Muscle layer of colon (tissue), 2 donors: ENCODE measurements at regions not wholly inside any gene's neighbourhood (a gene's known extent, or its start where the extent isn't known, plus 50 kb on each side); places are given as distances from the start of the nearest gene placed in this dataset.

Source experiments
- H3K27ac ChIP-seq: one replicate; pipeline ENCODE4 v1.7.0; 2013; ENCODE audit warnings: low read depth, mild to moderate bottlenecking, low read length, moderate library complexity
- H3K27me3 ChIP-seq, 2 donors: one replicate each; pipeline ENCODE4 v1.7.0; 2013; ENCODE audit warnings: low read length in 2 of 2, mild to moderate bottlenecking in 2 of 2; ENCODE audit not compliant: insufficient read depth in 2 of 2, control insufficient read depth in 1 of 2
- H3K36me3 ChIP-seq: one replicate; pipeline ENCODE4 v1.7.0; 2013; ENCODE audit warnings: mild to moderate bottlenecking, low read length; ENCODE audit not compliant: insufficient read depth
- H3K4me1 ChIP-seq: one replicate; pipeline ENCODE4 v1.7.0; 2013; ENCODE audit warnings: mild to moderate bottlenecking, low read length; ENCODE audit not compliant: insufficient read depth
- H3K4me3 ChIP-seq, 2 donors: one replicate each; pipeline ENCODE4 v1.7.0; 2013; ENCODE audit warnings: low read length in 2 of 2, low read depth in 1 of 2, mild to moderate bottlenecking in 1 of 2, moderate library complexity in 1 of 2
- H3K9ac ChIP-seq: one replicate; pipeline ENCODE4 v1.7.0; 2013; ENCODE audit warnings: low read length
- H3K9me3 ChIP-seq: one replicate; pipeline ENCODE4 v1.7.0; 2013; ENCODE audit warnings: mild to moderate bottlenecking, low read length
- donor health status: abdominal sarcoma.
- donor health status: Adenocarcinoma of cecum.

GRCh38 chr3:105065895-105066839 is 300.5 kb upstream of the ALCAM start:
- no peak overlapping the region for H3K9ac ChIP-seq
- no peaks in the 10 kb centered on the region for H3K36me3 ChIP-seq
- H3K9me3 ChIP-seq: no peaks in the 10 kb centered on the region
- no peaks in the 10 kb centered on the region for H3K27me3 ChIP-seq
- no peak overlapping the region for H3K27ac ChIP-seq
- H3K4me3 ChIP-seq: no peak overlapping the region
- H3K4me1 ChIP-seq: no peaks in the 10 kb centered on the region

DNA sequence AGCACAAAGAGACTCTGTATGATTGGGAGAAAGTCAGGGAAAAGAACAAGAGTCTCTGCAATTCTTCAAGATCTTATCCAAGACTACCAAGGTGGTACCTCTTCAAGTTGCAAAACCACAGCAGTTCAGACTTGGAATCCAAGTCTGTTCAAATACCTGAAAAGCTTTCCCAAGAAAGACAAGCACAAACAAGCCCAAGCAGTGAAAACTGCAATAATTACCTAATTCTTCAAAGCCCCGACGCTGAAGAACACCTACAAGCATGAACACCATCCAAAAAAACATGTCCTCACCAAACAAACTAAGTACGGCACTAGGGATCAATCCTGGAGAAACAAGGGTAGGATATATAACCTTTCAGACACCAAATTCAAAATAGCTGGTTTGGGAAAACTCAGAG is 299.3 kb upstream of the ALCAM start:
- Histone ChIP-seq H3K27me3 (no peaks in the 10 kb centered on the region), H3K9ac (no peak overlapping the region), H3K36me3 (no peaks in the 10 kb centered on the region), H3K4me3 (no peak overlapping the region), H3K9me3 (no peaks in the 10 kb centered on the region), H3K27ac (no peak overlapping the region), H3K4me1 (no peaks in the 10 kb centered on the region)

DNA sequence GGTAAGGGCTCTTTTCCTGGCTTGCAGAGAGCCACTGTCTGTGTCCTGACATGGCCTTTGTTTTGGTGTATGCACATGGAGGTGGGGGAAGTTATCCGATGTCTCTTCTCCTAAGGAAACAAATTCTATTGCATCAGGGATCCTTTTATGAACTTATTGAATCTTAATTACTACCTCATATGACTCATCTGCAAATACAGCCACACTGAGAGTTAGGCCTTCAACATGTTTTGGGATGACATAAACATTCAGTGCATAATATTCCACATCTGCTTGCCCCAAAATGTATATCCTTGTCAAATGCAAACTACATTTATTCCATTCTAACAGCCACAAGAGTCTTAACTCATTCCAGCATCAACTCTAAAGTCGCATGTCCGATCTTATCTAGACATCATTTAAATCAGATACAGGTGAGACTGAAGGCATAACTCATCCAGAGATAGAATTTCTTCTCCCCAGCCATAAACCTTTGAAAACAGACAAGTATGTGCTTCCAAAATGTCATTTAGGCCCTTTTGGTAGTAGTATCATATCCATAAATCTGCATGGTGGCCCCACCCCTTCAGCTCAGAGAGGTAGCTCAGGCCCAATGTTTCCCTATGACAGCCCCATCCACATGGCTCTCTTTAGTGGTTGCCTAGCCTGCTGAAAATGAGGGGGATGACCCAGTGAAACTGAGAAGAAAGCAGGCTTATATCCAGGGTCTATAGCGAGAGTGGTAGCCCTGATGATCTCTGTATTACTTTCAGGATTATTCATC is 289.5 kb upstream of the ALCAM start:
- Histone ChIP-seq H3K9me3 (no peaks in the 10 kb centered on the region), H3K9ac (no peak overlapping the region)

DNA sequence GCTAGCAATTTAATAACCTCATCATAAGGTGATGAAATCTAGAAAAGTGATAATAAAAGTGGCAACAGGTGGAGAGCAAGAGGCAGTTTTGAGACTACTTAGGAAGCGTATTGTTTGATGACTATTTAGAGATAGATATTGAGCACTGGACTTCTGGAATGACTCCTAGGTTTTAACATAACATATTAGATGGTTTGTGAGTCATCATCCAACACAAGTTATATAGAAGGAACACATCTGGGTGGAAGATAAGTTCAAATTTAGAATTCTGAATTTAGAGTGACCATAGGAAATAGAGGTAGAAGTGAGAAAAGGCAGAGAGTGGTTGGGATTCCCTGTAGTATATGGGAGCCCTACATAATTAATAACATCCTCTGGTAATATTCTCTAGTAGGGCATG is 282.8 kb upstream of the ALCAM start:
- Histone ChIP-seq H3K9me3 (no peaks in the 10 kb centered on the region), H3K27me3 (no peaks in the 10 kb centered on the region), H3K27ac (no peak overlapping the region), H3K36me3 (no peaks in the 10 kb centered on the region), H3K4me1 (no peaks in the 10 kb centered on the region), H3K9ac (no peak overlapping the region), H3K4me3 (no peak overlapping the region)

More for the DNA sequence above, 289.5 kb upstream of the ALCAM start:
- no peak overlapping the region for H3K27ac ChIP-seq
- H3K36me3 ChIP-seq: no peaks in the 10 kb centered on the region
- H3K4me3 ChIP-seq: no peak overlapping the region
- no peaks in the 10 kb centered on the region for H3K4me1 ChIP-seq
- no peaks in the 10 kb centered on the region for H3K27me3 ChIP-seq

DNA sequence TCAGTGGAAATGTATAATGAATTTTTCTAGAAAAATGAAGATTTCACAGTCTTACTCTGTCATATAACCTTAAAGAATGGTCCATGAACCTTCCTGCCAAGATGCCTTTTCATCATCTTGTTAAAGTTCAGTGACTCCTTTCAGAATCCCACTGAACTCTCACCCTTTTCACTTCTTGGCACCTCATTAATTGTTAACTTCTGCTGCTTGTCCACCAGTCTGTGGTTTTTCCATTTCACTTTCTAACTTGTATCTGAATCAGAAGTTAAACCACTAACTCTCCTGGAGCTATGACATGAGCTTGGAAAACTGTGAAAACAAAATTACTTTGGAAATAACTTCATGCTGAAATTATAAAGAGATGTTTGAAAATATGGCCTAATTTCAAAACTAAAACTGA is 281.2 kb upstream of the ALCAM start:
- Histone ChIP-seq H3K4me1 (no peaks in the 10 kb centered on the region), H3K27ac (no peak overlapping the region)

GRCh38 chr3:105093371-105094252 is 273.1 kb upstream of the ALCAM start:
- Histone ChIP-seq H3K4me1 (no peaks in the 10 kb centered on the region), H3K9ac (no peak overlapping the region), H3K9me3 (no peaks in the 10 kb centered on the region), H3K27ac (no peak overlapping the region), H3K27me3 (no peaks in the 10 kb centered on the region), H3K4me3 (no peak overlapping the region), H3K36me3 (no peaks in the 10 kb centered on the region)

More for the DNA sequence above, 281.2 kb upstream of the ALCAM start:
- no peak overlapping the region for H3K9ac ChIP-seq
- H3K4me3 ChIP-seq: no peak overlapping the region
- H3K36me3 ChIP-seq: no peaks in the 10 kb centered on the region
- no peaks in the 10 kb centered on the region for H3K9me3 ChIP-seq
- H3K27me3 ChIP-seq: no peaks in the 10 kb centered on the region

- Histone ChIP-seq H3K4me1 (no peaks in the 10 kb centered on the region), H3K27ac (no peak overlapping the region), H3K9me3 (no peaks in the 10 kb centered on the region), H3K36me3 (no peaks in the 10 kb centered on the region), H3K27me3 (no peaks in the 10 kb centered on the region), H3K9ac (no peak overlapping the region), H3K4me3 (no peak overlapping the region)
These were observed 272.1 kb upstream of the ALCAM start for GRCh38 chr3:105094588-105094987.

DNA sequence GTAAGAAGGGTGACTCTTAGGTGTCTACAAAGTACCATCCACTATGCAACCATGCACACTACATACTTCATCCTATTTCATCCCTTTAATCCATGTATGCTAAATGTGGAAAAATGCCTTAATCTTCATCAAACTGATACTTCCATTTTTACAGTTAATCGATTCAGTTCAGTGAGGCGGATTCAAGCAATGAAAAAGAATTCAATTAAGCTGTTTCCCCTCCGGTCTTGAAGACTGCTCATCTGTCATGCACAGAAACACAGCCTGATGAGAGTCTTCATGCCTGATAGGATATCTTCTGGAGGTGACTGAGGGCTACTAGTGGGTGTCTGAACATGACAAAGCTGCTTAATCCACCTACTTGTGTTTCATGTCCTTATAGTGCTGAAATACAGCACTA is 270.6 kb upstream of the ALCAM start:
- Histone ChIP-seq H3K27ac (no peak overlapping the region), H3K9me3 (no peaks in the 10 kb centered on the region), H3K36me3 (no peaks in the 10 kb centered on the region), H3K27me3 (no peaks in the 10 kb centered on the region), H3K4me3 (no peak overlapping the region), H3K4me1 (no peaks in the 10 kb centered on the region), H3K9ac (no peak overlapping the region)

GRCh38 chr3:105101603-105102002 is 265.1 kb upstream of the ALCAM start:
- H3K27ac ChIP-seq: no peak overlapping the region
- no peaks in the 10 kb centered on the region for H3K36me3 ChIP-seq
- no peak overlapping the region for H3K9ac ChIP-seq
- no peaks in the 10 kb centered on the region for H3K9me3 ChIP-seq
- H3K4me3 ChIP-seq: no peak overlapping the region
- no peaks in the 10 kb centered on the region for H3K4me1 ChIP-seq
- H3K27me3 ChIP-seq: no peaks in the 10 kb centered on the region

- H3K9me3 ChIP-seq: no peaks in the 10 kb centered on the region
- no peak overlapping the region for H3K27ac ChIP-seq
- H3K4me1 ChIP-seq: no peaks in the 10 kb centered on the region
- H3K27me3 ChIP-seq: no peaks in the 10 kb centered on the region
- H3K36me3 ChIP-seq: no peaks in the 10 kb centered on the region
- H3K9ac ChIP-seq: no peak overlapping the region
- no peak overlapping the region for H3K4me3 ChIP-seq
These were observed 263.6 kb upstream of the ALCAM start for GRCh38 chr3:105103139-105103538.

DNA sequence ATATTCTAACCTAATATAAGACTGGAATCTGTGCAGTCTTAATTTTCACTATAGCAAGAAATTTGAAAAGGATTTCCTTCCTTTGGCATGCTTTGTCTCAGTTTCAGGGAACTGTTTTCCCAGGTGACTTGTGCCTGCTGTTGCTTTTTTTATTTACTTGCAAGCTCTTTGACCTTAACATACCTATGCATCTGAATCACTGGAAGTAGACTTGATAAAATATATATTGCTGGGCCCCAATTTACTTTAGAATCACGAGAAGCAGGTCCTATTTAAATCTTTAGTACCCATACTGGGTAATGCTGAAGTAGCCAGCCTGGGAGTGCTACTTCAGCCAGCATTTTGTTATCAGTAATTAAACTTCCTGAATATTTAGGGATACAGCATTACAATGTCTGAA is 257.9 kb upstream of the ALCAM start:
- no peak overlapping the region for H3K9ac ChIP-seq
- H3K9me3 ChIP-seq: no peaks in the 10 kb centered on the region
- no peak overlapping the region for H3K27ac ChIP-seq
- H3K27me3 ChIP-seq: no peaks in the 10 kb centered on the region
- no peaks in the 10 kb centered on the region for H3K36me3 ChIP-seq
- no peak overlapping the region for H3K4me3 ChIP-seq
- H3K4me1 ChIP-seq: no peaks in the 10 kb centered on the region
